Ovary (tissue), 7 donors: ENCODE measurements at regions not wholly inside any gene's neighbourhood (a gene's known extent, or its start where the extent isn't known, plus 50 kb on each side); places are given as distances from the start of the nearest gene placed in this dataset.

Source experiments
- DNase-seq, 5 donors: peaks; one replicate each; pipeline ENCODE4 v3.0.0-alpha.2; 2019 to 2020
- H3K27ac ChIP-seq, 2 donors: fragments of 200-600 bp; one replicate each; pipeline versions ENCODE4 v1.5.1 to v1.8.0; 2019 to 2022
- H3K27me3 ChIP-seq: fragments of 200-600 bp; one replicate; pipeline ENCODE4 v1.8.0; 2022
- H3K36me3 ChIP-seq: fragments of 200-600 bp; sonication (generic); one replicate; pipeline ENCODE4 v1.5.1; 2019
- H3K4me1 ChIP-seq: one replicate; pipeline ENCODE4 v1.8.1; 2013; ENCODE audit warnings: mild to moderate bottlenecking, moderate library complexity; ENCODE audit not compliant: insufficient read depth
- H3K4me3 ChIP-seq: fragments of 200-600 bp; sonication (generic); one replicate; pipeline ENCODE4 v1.5.1; 2017
- H3K9me3 ChIP-seq, 2 donors: fragments of 200-600 bp in 1 of 2; sonication (generic) in 1 of 2; one replicate each; pipeline versions ENCODE4 v1.5.1 to v1.8.1; 2013 to 2019; ENCODE audit warnings: mild to moderate bottlenecking in 1 of 2, moderate library complexity in 1 of 2
- CTCF ChIP-seq, 3 donors: fragments of 450-650 bp in 2 of 3; fragments of 200-600 bp in 1 of 3; IDR thresholded peaks; one replicate each; pipeline versions ENCODE4 v1.5.1 to v1.8.0; 2016 to 2022; ENCODE audit warnings: antibody characterized with exemption in 3 of 3, mild to moderate bottlenecking in 1 of 3
- EP300 ChIP-seq: sonication (generic); formaldehyde crosslinking; IDR thresholded peaks from one replicate; pipeline ENCODE4 v1.6.1; 2017; ENCODE audit warnings: antibody characterized with exemption
- POLR2A ChIP-seq: fragments of 450-650 bp; IDR thresholded peaks from one replicate; pipeline ENCODE4 v1.6.1; 2017; ENCODE audit warnings: antibody characterized with exemption, mild to moderate bottlenecking, moderate library complexity
- WGBS, 3 donors: extraction: QIAGEN DNeasy Blood & Tissue Kit in 1 of 3; methylation state at CpG; one replicate each; pipeline versions ENCODE4 v1.1.5 to v1.1.7; 2013 to 2017; 5-methylcytosine and 5-hydroxymethylcytosine counted together
- intact Hi-C, 4 donors: fragments of 100-400 bp; cut with DNase I; formaldehyde crosslinking; loops; one replicate each; pipeline versions ENCODE4 v1.11.0 to v1.15.1; 2022 to 2023
- donor health status: DM: no; HTN: no; CAD: no; lungs with moderate emphysema.
- donor health status: DM: no; HTN: no; CAD: no.
- donor health status: Bipolar disorder and iron deficiency.
- donor health status: DM: no; HTN: no; CAD: no.
- donor health status: DM: yes; HTN: yes; CAD: no.

- intact Hi-C loops: no loop called here
- H3K27me3 ChIP-seq: no peaks in the 10 kb centered on the region
- H3K4me1 ChIP-seq: no peaks in the 10 kb centered on the region
- no peak overlapping the region for H3K27ac ChIP-seq
- no peak overlapping the region for H3K4me3 ChIP-seq
- no peaks in the 10 kb centered on the region for H3K36me3 ChIP-seq
- 82 to 93% (median 87%) methylated on average over 1 of the region's 1 CpG for WGBS, 3 donors
- DNase-seq: no peak
- H3K9me3 ChIP-seq: no peaks in the 10 kb centered on the region
- TF ChIP-seq POLR2A: no peak
- no peak for TF ChIP-seq CTCF (IDR thresholded peaks at IDR 0.05)
- no peak for TF ChIP-seq EP300
Measured at GRCh38 chr20:11604339-11604738, 313.4 kb upstream of the BTBD3 start.

GRCh38 chr20:11607047-11607446 is 310.6 kb upstream of the BTBD3 start:
- DNase-seq: no peak
- Histone ChIP-seq H3K4me1 (no peaks in the 10 kb centered on the region), H3K4me3 (no peak overlapping the region), H3K27me3 (no peaks in the 10 kb centered on the region), H3K9me3 (no peaks in the 10 kb centered on the region), H3K36me3 (no peaks in the 10 kb centered on the region), H3K27ac (no peak overlapping the region)
- 92 to 98% (median 94%) methylated on average over 5 of the region's 5 CpGs for WGBS, 3 donors
- intact Hi-C loops: no loop called here
- TF ChIP-seq POLR2A (no peak), EP300 (no peak), CTCF (IDR thresholded peaks at IDR 0.05) (no peak)

GRCh38 chr20:11608736-11609135 is 309.0 kb upstream of the BTBD3 start:
- no peak for TF ChIP-seq CTCF (IDR thresholded peaks at IDR 0.05)
- no peak for TF ChIP-seq EP300
- TF ChIP-seq POLR2A: no peak
- intact Hi-C loops: no loop called here
- peak in 1 of 5 donors; percentile 26 for DNase-seq
- Histone ChIP-seq H3K27ac (no peak overlapping the region), H3K36me3 (no peaks in the 10 kb centered on the region), H3K4me3 (no peak overlapping the region), H3K4me1 (no peaks in the 10 kb centered on the region), H3K9me3 (no peaks in the 10 kb centered on the region), H3K27me3 (no peaks in the 10 kb centered on the region)
- 95 to 97% (median 96%) methylated on average over 23 of the region's 23 CpGs for WGBS, 3 donors

- no peak for DNase-seq
- Histone ChIP-seq H3K4me3 (no peak overlapping the region), H3K9me3 (no peaks in the 10 kb centered on the region), H3K4me1 (no peaks in the 10 kb centered on the region), H3K36me3 (no peaks in the 10 kb centered on the region), H3K27me3 (no peaks in the 10 kb centered on the region), H3K27ac (no peak overlapping the region)
- WGBS, 3 donors: 34 to 38% (median 36%) methylated on average over 3 of the region's 3 CpGs
- TF ChIP-seq EP300 (no peak), CTCF (IDR thresholded peaks at IDR 0.05) (no peak), POLR2A (no peak)
- intact Hi-C loops: no loop called here
Measured at GRCh38 chr20:11624704-11625103, 293.0 kb upstream of the BTBD3 start.

- no peak for DNase-seq
- Histone ChIP-seq H3K36me3 (no peaks in the 10 kb centered on the region), H3K27me3 (no peaks in the 10 kb centered on the region), H3K9me3 (no peaks in the 10 kb centered on the region), H3K27ac (no peak overlapping the region), H3K4me3 (no peak overlapping the region), H3K4me1 (no peaks in the 10 kb centered on the region)
- intact Hi-C loops: no loop called here
- WGBS, 3 donors: 85 to 89% (median 87%) methylated on average over 4 of the region's 4 CpGs
- TF ChIP-seq EP300 (no peak), POLR2A (no peak), CTCF (IDR thresholded peaks at IDR 0.05) (no peak)
Measured at GRCh38 chr20:11626551-11626950, 291.1 kb upstream of the BTBD3 start.
